Loucy (cell line): ENCODE measurements at regions not wholly inside any gene's neighbourhood (a gene's known extent, or its start where the extent isn't known, plus 50 kb on each side); places are given as distances from the start of the nearest gene placed in this dataset.
"Not testable (repeated sequence)": the region's sequence is repeated elsewhere in the genome, so short reads cannot be mapped to it uniquely, and the experiment has no call there.

Experiments used
- H2AFZ ChIP-seq: fragments of 200-600 bp; sonication (generic); 2 replicates; pipeline ENCODE4 v1.6.0; 2016; ENCODE audit warnings: antibody characterized with exemption, mild to moderate bottlenecking, low read length, moderate library complexity
- H3F3A ChIP-seq: fragments of 200-600 bp; 2 replicates; pipeline ENCODE4 v1.6.0; 2016; ENCODE audit warnings: antibody characterized with exemption, low read depth, mild to moderate bottlenecking
- H3K27me3 ChIP-seq: fragments of 200-600 bp; sonication (generic); 2 replicates; pipeline ENCODE4 v1.6.1; 2014; ENCODE audit warnings: low read length, mild to moderate bottlenecking; ENCODE audit not compliant: insufficient read depth, poor library complexity, severe bottlenecking
- H3K36me3 ChIP-seq: fragments of 200-600 bp; sonication (generic); 2 replicates; pipeline ENCODE4 v1.6.1; 2016; ENCODE audit warnings: low read length; ENCODE audit not compliant: insufficient read depth
- H3K4me1 ChIP-seq: fragments of 200-600 bp; sonication (generic); 2 replicates; pipeline ENCODE4 v1.5.1; 2014; ENCODE audit warnings: low read length, mild to moderate bottlenecking; ENCODE audit not compliant: insufficient read depth, poor library complexity, severe bottlenecking
- H3K4me2 ChIP-seq: fragments of 200-600 bp; sonication (generic); 2 replicates; pipeline ENCODE4 v1.6.0; 2014; ENCODE audit warnings: antibody characterized with exemption, low read length, low read depth, mild to moderate bottlenecking; ENCODE audit not compliant: poor library complexity, severe bottlenecking
- H3K4me3 ChIP-seq: fragments of 200-600 bp; sonication (generic); 2 replicates; pipeline ENCODE4 v1.5.1; 2014; ENCODE audit warnings: low read length, mild to moderate bottlenecking, mixed read lengths; ENCODE audit not compliant: poor library complexity, severe bottlenecking
- H3K79me2 ChIP-seq: fragments of 200-600 bp; sonication (generic); 2 replicates; pipeline ENCODE4 v1.6.1; 2014; ENCODE audit warnings: low read length; ENCODE audit not compliant: insufficient read depth
- H3K9ac ChIP-seq: fragments of 200-600 bp; sonication (generic); 2 replicates; pipeline ENCODE4 v1.6.0; 2014; ENCODE audit warnings: mild to moderate bottlenecking, low read depth, low read length, moderate library complexity; ENCODE audit not compliant: poor library complexity, severe bottlenecking
- H3K9me2 ChIP-seq: fragments of 200-600 bp; sonication (generic); replicated peaks from 2 replicates; pipeline ENCODE4 v1.6.1; 2016; ENCODE audit warnings: low read depth, low read length, mixed read lengths
- H3K9me3 ChIP-seq: fragments of 200-600 bp; sonication (generic); 2 replicates; pipeline ENCODE4 v1.6.1; 2014; ENCODE audit warnings: mild to moderate bottlenecking, antibody characterized with exemption, low read length, low read depth; ENCODE audit not compliant: insufficient read depth
- H4K20me1 ChIP-seq: fragments of 200-600 bp; sonication (generic); 2 replicates; pipeline ENCODE4 v1.6.0; 2014; ENCODE audit warnings: antibody characterized with exemption, low read length, mild to moderate bottlenecking; ENCODE audit not compliant: insufficient read depth, poor library complexity, severe bottlenecking
- EZH2phosphoT487 ChIP-seq: fragments of 200-600 bp; IDR thresholded peaks from 2 replicates; pipeline ENCODE4 v1.6.1; 2018; ENCODE audit warnings: antibody characterized with exemption, mild to moderate bottlenecking, moderate library complexity, borderline replicate concordance
- TF ChIP-seq, protein P1 (sequence below): fragments of 200-600 bp; sonication (generic); conservative IDR thresholded peaks from 2 replicates; pipeline ENCODE4 v1.5.1; 2014; ENCODE audit warnings: mild to moderate bottlenecking, antibody characterized with exemption, low read length

DNA sequence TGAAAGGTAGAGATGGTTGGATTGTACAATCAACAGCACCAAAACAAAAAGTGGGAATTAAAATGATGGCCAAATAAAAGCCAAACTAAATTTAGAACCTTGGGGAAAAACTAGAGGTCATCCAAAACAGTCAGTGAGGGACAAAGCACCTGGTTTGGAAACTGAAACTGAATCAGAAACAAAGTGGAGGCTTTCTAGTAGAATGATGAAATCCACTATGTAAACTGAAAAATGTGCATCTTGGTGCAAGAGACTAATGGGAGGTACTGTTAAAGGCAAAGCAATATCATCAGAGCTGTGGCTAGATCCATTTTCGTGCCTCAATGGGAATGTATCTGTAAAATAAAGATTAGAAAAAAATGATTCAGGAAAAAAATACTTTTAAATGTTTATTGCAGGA is 380.0 kb upstream of the GJE1 start:
- H3K36me3 ChIP-seq, result no peaks in the 10 kb centered on the region
- H3K4me3 ChIP-seq, result no peak overlapping the region
- no peaks in the 10 kb centered on the region for H3F3A ChIP-seq
- no peaks in the 10 kb centered on the region for H3K9me3 ChIP-seq
- TF ChIP-seq EZH2phosphoT487, result no peak
- TF ChIP-seq, protein P1, sequence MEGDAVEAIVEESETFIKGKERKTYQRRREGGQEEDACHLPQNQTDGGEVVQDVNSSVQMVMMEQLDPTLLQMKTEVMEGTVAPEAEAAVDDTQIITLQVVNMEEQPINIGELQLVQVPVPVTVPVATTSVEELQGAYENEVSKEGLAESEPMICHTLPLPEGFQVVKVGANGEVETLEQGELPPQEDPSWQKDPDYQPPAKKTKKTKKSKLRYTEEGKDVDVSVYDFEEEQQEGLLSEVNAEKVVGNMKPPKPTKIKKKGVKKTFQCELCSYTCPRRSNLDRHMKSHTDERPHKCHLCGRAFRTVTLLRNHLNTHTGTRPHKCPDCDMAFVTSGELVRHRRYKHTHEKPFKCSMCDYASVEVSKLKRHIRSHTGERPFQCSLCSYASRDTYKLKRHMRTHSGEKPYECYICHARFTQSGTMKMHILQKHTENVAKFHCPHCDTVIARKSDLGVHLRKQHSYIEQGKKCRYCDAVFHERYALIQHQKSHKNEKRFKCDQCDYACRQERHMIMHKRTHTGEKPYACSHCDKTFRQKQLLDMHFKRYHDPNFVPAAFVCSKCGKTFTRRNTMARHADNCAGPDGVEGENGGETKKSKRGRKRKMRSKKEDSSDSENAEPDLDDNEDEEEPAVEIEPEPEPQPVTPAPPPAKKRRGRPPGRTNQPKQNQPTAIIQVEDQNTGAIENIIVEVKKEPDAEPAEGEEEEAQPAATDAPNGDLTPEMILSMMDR, result no peak
- no peaks in the 10 kb centered on the region for H3K9me2 ChIP-seq
- H2AFZ ChIP-seq, result no peak overlapping the region
- no peaks in the 10 kb centered on the region for H3K79me2 ChIP-seq
- no peak overlapping the region for H3K4me2 ChIP-seq
- no peaks in the 10 kb centered on the region for H4K20me1 ChIP-seq
- H3K4me1 ChIP-seq, result no peaks in the 10 kb centered on the region
- no peaks in the 10 kb centered on the region for H3K27me3 ChIP-seq
- H3K9ac ChIP-seq, result no peak overlapping the region

DNA sequence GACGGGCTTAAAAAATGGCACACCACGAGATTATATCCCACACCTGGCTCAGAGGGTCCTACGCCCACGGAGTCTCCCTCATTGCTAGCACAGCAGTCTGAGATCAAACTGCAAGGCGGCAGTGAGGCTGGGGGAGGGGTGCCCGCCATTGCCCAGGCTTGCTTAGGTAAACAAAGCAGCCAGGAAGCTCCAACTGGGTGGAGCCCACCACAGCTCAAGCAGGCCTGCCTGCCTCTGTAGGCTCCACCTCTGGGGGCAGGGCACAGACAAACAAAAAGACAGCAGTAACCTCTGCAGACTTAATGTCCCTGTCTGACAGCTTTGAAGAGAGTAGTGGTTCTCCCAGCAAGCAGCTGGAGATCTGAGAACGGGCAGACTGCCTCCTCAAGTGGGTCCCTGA is 386.4 kb upstream of the GJE1 start:
- not testable (repeated sequence) for H3K4me2 ChIP-seq, H3K27me3 ChIP-seq, H3K4me1 ChIP-seq, H3K79me2 ChIP-seq, H4K20me1 ChIP-seq, H3K9ac ChIP-seq, H3K36me3 ChIP-seq, H3K9me2 ChIP-seq, H2AFZ ChIP-seq, H3K9me3 ChIP-seq, H3K4me3 ChIP-seq, H3F3A ChIP-seq

DNA sequence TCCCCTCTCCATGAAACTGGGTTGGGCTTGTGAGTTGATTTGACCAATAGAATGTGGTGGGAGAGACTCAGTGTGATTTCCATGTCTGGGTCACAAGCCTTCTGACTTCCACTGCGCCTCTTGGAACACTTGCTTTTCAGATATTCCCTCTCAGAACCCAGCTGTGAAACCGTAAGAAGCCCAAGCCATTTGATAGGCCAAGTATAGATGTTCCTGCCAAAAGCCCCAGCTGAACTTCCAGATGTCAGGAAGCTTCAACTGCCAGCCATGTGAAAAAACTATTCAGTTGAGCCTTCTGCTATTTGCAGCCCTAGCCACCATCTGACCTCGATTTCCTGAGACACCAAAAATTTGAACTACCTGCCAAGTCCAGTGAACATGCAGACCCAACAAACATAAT is 387.8 kb upstream of the GJE1 start:
- no peaks in the 10 kb centered on the region for H3K36me3 ChIP-seq
- no peaks in the 10 kb centered on the region for H3K79me2 ChIP-seq
- no peaks in the 10 kb centered on the region for H3K27me3 ChIP-seq
- H3K9me3 ChIP-seq, result no peaks in the 10 kb centered on the region
- no peaks in the 10 kb centered on the region for H3F3A ChIP-seq
- no peaks in the 10 kb centered on the region for H3K9me2 ChIP-seq
- no peak overlapping the region for H2AFZ ChIP-seq
- H3K9ac ChIP-seq, result no peak overlapping the region
- H3K4me3 ChIP-seq, result no peak overlapping the region
- H3K4me2 ChIP-seq, result no peak overlapping the region
- no peaks in the 10 kb centered on the region for H3K4me1 ChIP-seq
- TF ChIP-seq, protein P1, result no peak
- TF ChIP-seq EZH2phosphoT487, result no peak
- no peaks in the 10 kb centered on the region for H4K20me1 ChIP-seq

DNA sequence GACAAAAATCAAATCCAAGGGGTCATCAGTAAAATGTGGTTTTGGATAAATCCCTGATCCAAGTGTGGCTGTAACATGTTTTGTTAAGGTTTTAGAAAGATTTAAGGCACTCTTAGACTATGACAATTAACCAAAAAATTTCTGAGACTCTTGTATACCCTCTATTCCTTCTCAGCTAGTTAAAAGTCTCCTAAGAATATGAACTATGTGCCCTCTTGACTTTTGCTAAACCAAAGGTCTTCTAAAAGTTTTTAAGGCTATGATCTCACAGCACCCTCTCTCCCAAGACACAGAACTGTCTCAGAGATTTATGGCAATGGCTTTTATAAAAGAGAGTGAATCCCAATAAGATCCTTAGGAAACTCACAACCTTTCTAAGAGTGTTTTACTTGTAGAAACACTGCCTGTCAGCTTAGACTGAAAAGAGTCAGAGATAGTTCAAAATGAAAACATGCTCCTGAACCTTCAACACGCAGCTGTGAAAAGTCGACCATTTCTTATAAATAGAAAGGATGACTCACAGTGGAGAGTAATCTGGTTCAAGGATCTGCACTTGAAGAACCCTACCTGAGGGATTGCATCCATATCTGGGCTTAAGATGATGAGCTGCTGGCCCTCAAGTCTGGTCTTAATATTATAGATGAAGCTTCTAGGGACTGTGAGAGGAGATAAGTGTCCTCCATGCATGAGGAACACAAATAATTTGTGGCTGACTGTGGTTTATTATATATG is 388.4 kb upstream of the GJE1 start:
- no peaks in the 10 kb centered on the region for H4K20me1 ChIP-seq
- no peaks in the 10 kb centered on the region for H3K27me3 ChIP-seq
- H3K36me3 ChIP-seq, result no peaks in the 10 kb centered on the region
- H3K9ac ChIP-seq, result no peak overlapping the region
- H3K79me2 ChIP-seq, result no peaks in the 10 kb centered on the region
- H3K4me1 ChIP-seq, result no peaks in the 10 kb centered on the region
- H3K4me2 ChIP-seq, result no peak overlapping the region
- no peak for TF ChIP-seq EZH2phosphoT487
- TF ChIP-seq, protein P1, result no peak
- no peaks in the 10 kb centered on the region for H3K9me2 ChIP-seq
- H3F3A ChIP-seq, result no peaks in the 10 kb centered on the region
- H2AFZ ChIP-seq, result no peak overlapping the region
- no peaks in the 10 kb centered on the region for H3K9me3 ChIP-seq
- no peak overlapping the region for H3K4me3 ChIP-seq
